ENCODE measurements at regions not wholly inside any gene's neighbourhood (a gene's known extent, or its start where the extent isn't known, plus 50 kb on each side); places are given as distances from the start of the nearest gene placed in this dataset.

DNA sequence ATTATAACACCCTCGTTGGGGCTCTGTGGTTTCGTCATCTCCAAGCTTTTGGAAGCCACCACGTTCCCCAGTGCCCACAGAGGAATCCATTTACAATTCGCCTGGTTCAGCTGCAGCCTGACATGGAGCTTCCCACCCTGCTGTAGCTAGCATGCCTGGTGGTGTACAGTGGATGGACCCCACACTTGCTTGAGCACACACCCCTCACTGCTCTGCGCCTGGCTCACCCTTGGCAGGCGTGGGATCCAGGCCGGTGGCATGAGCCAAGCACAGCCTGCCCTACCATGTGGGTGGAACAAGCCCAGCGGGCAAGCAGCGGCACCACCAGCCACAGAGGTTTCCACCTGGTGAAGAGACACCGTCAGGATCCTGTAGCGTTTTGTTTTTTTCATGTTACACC lies 1045.7 kb upstream of the CDH9 start:
- no peaks in the 10 kb centered on the region for H3K9me3 ChIP-seq (ENCODE audit: control insufficient read depth, low read depth, low read length)
- H3K23ac ChIP-seq (ENCODE audit: insufficient read length, low read depth, low read length), result no peak overlapping the region
- no peak for DNase-seq
- Mint-ChIP-seq H3K4me1 (0 out of 4 replicates have a peak, but pooled peaks cover 0 to 2% of the 10 kb centered on the region in 2 experiments), H3K36me3 (ENCODE audit: insufficient read depth in 1 of 3, low read depth in 3 of 3) (peaks cover 0 to 4% (median 0%) of the 10 kb centered on the region in 3 experiments; a peak in 2 of 7 replicates), H3K4me3 (no peak overlapping the region), H3K27me3 (ENCODE audit: low read depth) (no peaks in the 10 kb centered on the region), H3K27ac (no peak overlapping the region), H3K9me3 (peaks cover 0 to 7% of the 10 kb centered on the region in 2 experiments; a peak in 4 of 5 replicates)
- H2BK5ac ChIP-seq (ENCODE audit: insufficient read length, low read length), result no peak overlapping the region
- no peak overlapping the region for H2BK15ac ChIP-seq (ENCODE audit: low read depth, low read length)
- no peaks in the 10 kb centered on the region for H3K4me1 ChIP-seq (ENCODE audit: insufficient read depth, low read length)
- no peak overlapping the region for H3K18ac ChIP-seq (ENCODE audit: insufficient read length, low read depth, low read length)
- no peak overlapping the region for H3T11ph ChIP-seq (ENCODE audit: low read length)
- H3K27me3 ChIP-seq (ENCODE audit: insufficient read depth, low read length), result no peaks in the 10 kb centered on the region
- H3K56ac ChIP-seq (ENCODE audit: insufficient read length, low read depth, low read length), result no peak overlapping the region
- no peak overlapping the region for H2BK20ac ChIP-seq (ENCODE audit: low read depth, low read length, poor library complexity, severe bottlenecking)
- no peak overlapping the region for H3K14ac ChIP-seq (ENCODE audit: insufficient read depth, low read length)
- H3K27ac ChIP-seq (ENCODE audit: insufficient read length, low read depth, low read length), result no peak overlapping the region
- H3K4me2 ChIP-seq (ENCODE audit: insufficient read depth, insufficient read length, low read length), result no peak overlapping the region
- H4K91ac ChIP-seq (ENCODE audit: insufficient read length, low read depth, low read length), result no peak overlapping the region
- H4K8ac ChIP-seq (replicated peaks; ENCODE audit: insufficient read length, low read depth, low read length), result no peak overlapping the region
- no peak overlapping the region for H2BK120ac ChIP-seq (ENCODE audit: low read depth, low read length, poor library complexity, severe bottlenecking)
- H2AFZ ChIP-seq (ENCODE audit: low read length), result no peak overlapping the region
- no peak overlapping the region for H4K5ac ChIP-seq (ENCODE audit: insufficient read length, low read depth, low read length)
- H3K79me1 ChIP-seq (ENCODE audit: insufficient read depth, low read depth, low read length, poor library complexity, severe bottlenecking), result no peaks in the 10 kb centered on the region
- no CpG with 5 or more reads among the region's 11 CpGs for WGBS (ENCODE audit: extremely low coverage, insufficient read length, low lambda C conversion rate)
- no peak overlapping the region for H2BK12ac ChIP-seq (ENCODE audit: insufficient read length, low read depth, low read length)
- H3K9ac ChIP-seq (ENCODE audit: extremely low read depth, insufficient read length, low read length), result no peak overlapping the region
- H4K20me1 ChIP-seq (ENCODE audit: control insufficient read depth, insufficient read depth, insufficient read length), result no peaks in the 10 kb centered on the region
- TF ChIP-seq, protein P1, sequence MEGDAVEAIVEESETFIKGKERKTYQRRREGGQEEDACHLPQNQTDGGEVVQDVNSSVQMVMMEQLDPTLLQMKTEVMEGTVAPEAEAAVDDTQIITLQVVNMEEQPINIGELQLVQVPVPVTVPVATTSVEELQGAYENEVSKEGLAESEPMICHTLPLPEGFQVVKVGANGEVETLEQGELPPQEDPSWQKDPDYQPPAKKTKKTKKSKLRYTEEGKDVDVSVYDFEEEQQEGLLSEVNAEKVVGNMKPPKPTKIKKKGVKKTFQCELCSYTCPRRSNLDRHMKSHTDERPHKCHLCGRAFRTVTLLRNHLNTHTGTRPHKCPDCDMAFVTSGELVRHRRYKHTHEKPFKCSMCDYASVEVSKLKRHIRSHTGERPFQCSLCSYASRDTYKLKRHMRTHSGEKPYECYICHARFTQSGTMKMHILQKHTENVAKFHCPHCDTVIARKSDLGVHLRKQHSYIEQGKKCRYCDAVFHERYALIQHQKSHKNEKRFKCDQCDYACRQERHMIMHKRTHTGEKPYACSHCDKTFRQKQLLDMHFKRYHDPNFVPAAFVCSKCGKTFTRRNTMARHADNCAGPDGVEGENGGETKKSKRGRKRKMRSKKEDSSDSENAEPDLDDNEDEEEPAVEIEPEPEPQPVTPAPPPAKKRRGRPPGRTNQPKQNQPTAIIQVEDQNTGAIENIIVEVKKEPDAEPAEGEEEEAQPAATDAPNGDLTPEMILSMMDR (conservative IDR thresholded peaks at IDR 0.05), result no peak
- no peaks in the 10 kb centered on the region for H3K79me2 ChIP-seq (ENCODE audit: insufficient read depth, low read length)
- H2AK5ac ChIP-seq (ENCODE audit: insufficient read length, low read length), result no peak overlapping the region
- no peak overlapping the region for H3K4ac ChIP-seq (ENCODE audit: low read depth, low read length)
- H3K23me2 ChIP-seq (ENCODE audit: insufficient read length, low read depth, low read length, poor library complexity, severe bottlenecking), result no peaks in the 10 kb centered on the region

Measured in H9 (cell line).